ENCODE measurements at regions not wholly inside any gene's neighbourhood (a gene's known extent, or its start where the extent isn't known, plus 50 kb on each side); places are given as distances from the start of the nearest gene placed in this dataset.

DNA sequence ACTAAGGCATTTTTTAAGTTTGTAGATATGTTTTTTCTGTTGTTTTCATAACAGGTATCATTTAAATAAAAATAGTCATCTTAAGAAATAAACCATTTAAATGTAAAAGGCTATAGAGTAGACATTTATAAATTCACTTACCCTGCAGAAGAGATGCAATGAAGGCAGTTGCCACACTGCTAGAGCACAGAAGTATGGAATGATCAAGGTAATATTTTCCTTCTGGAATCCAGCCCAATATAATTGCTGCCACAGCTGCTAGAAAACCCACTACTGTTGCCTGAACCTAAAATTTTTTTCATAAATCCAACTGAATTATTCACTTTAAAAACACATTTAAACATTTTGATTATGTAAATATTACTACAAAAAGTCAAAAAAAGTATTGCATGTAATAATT, 69.2 kb downstream of the SLC41A2 start:
- H3K4me1 ChIP-seq (ENCODE audit: insufficient read depth, low read length), result no peaks in the 10 kb centered on the region
- H3K9me3 ChIP-seq (ENCODE audit: insufficient read depth, low read depth, low read length), result no peaks in the 10 kb centered on the region
- no peaks in the 10 kb centered on the region for H4K20me1 ChIP-seq (ENCODE audit: insufficient read depth, low read length)
- no peak overlapping the region for H3K27ac ChIP-seq (ENCODE audit: low read depth, low read length)
- H3K9ac ChIP-seq (ENCODE audit: low read length), result no peak overlapping the region
- no peak overlapping the region for H2AFZ ChIP-seq (ENCODE audit: low read depth, low read length)
- FAIRE-seq (no peak), DNase-seq (ENCODE audit: low read depth) (no peak)
- no peak overlapping the region for H3K4me2 ChIP-seq (ENCODE audit: low read length)
- TF ChIP-seq, protein P1, sequence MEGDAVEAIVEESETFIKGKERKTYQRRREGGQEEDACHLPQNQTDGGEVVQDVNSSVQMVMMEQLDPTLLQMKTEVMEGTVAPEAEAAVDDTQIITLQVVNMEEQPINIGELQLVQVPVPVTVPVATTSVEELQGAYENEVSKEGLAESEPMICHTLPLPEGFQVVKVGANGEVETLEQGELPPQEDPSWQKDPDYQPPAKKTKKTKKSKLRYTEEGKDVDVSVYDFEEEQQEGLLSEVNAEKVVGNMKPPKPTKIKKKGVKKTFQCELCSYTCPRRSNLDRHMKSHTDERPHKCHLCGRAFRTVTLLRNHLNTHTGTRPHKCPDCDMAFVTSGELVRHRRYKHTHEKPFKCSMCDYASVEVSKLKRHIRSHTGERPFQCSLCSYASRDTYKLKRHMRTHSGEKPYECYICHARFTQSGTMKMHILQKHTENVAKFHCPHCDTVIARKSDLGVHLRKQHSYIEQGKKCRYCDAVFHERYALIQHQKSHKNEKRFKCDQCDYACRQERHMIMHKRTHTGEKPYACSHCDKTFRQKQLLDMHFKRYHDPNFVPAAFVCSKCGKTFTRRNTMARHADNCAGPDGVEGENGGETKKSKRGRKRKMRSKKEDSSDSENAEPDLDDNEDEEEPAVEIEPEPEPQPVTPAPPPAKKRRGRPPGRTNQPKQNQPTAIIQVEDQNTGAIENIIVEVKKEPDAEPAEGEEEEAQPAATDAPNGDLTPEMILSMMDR (IDR thresholded peaks at IDR 0.05; ENCODE audit: insufficient read depth, low read depth, low read length), result no peak
- no peak for TF ChIP-seq EZH2 (IDR thresholded peaks at IDR 0.05; ENCODE audit: insufficient read depth, low read length)
- no peaks in the 10 kb centered on the region for H3K4me1 Mint-ChIP-seq (ENCODE audit: low read depth, unreplicated experiment)
- no peaks in the 10 kb centered on the region for H3K36me3 ChIP-seq (ENCODE audit: insufficient read depth, low read length)
- H3K9me3 Mint-ChIP-seq (ENCODE audit: unreplicated experiment), result peaks cover 6% of the 10 kb centered on the region
- H3K4me3 Mint-ChIP-seq (ENCODE audit: unreplicated experiment), result no peak overlapping the region
- H3K27me3 Mint-ChIP-seq (ENCODE audit: low read depth, unreplicated experiment), result no peaks in the 10 kb centered on the region
- no peak overlapping the region for H3K4me3 ChIP-seq (ENCODE audit: insufficient read depth, low read depth, low read length)
- peaks cover 9% of the 10 kb centered on the region for H3K36me3 Mint-ChIP-seq (ENCODE audit: low read depth, unreplicated experiment)
- no peaks in the 10 kb centered on the region for H3K79me2 ChIP-seq (ENCODE audit: insufficient read depth, low read length)
- H3K27me3 ChIP-seq (ENCODE audit: insufficient read depth, low read length), result no peaks in the 10 kb centered on the region
- no peak overlapping the region for H3K27ac Mint-ChIP-seq (ENCODE audit: unreplicated experiment)

DNA sequence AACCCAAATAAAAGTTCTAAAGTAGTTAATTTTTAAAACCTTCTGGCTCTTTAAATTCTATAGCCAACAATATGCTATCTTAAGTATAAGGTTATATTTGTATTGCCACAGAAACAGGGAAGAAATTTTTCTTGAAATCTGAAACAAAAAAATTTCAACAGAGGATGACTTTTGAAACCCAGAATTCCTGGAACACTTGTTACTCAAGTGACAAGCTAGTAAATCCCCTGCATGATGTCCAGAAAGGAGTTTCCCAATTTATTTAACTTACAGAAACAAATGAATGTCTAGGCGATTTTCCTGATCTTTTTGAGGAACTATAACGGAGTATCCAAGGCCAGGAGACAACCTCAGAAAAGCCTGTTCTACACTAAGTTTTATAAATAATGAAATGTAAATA, 69.6 kb downstream of the SLC41A2 start:
- Histone ChIP-seq H3K9ac (ENCODE audit: low read length) (no peak overlapping the region), H3K36me3 (ENCODE audit: insufficient read depth, low read length) (no peaks in the 10 kb centered on the region), H2AFZ (ENCODE audit: low read depth, low read length) (no peak overlapping the region), H3K4me1 (ENCODE audit: insufficient read depth, low read length) (no peaks in the 10 kb centered on the region), H3K4me2 (ENCODE audit: low read length) (no peak overlapping the region), H4K20me1 (ENCODE audit: insufficient read depth, low read length) (no peaks in the 10 kb centered on the region), H3K4me3 (ENCODE audit: insufficient read depth, low read depth, low read length) (no peak overlapping the region), H3K79me2 (ENCODE audit: insufficient read depth, low read length) (no peaks in the 10 kb centered on the region), H3K9me3 (ENCODE audit: insufficient read depth, low read depth, low read length) (no peaks in the 10 kb centered on the region), H3K27me3 (ENCODE audit: insufficient read depth, low read length) (no peaks in the 10 kb centered on the region), H3K27ac (ENCODE audit: low read depth, low read length) (no peak overlapping the region)
- Mint-ChIP-seq H3K36me3 (ENCODE audit: low read depth, unreplicated experiment) (peaks cover 13% of the 10 kb centered on the region), H3K4me3 (ENCODE audit: unreplicated experiment) (no peak overlapping the region), H3K27me3 (ENCODE audit: low read depth, unreplicated experiment) (no peaks in the 10 kb centered on the region), H3K4me1 (ENCODE audit: low read depth, unreplicated experiment) (no peaks in the 10 kb centered on the region), H3K27ac (ENCODE audit: unreplicated experiment) (no peak overlapping the region), H3K9me3 (ENCODE audit: unreplicated experiment) (peaks cover 6% of the 10 kb centered on the region)
- no peak for FAIRE-seq
- DNase-seq (ENCODE audit: low read depth), result no peak
- TF ChIP-seq, protein P1 (IDR thresholded peaks at IDR 0.05; ENCODE audit: insufficient read depth, low read depth, low read length), result no peak
- TF ChIP-seq EZH2 (IDR thresholded peaks at IDR 0.05; ENCODE audit: insufficient read depth, low read length), result no peak

DNA sequence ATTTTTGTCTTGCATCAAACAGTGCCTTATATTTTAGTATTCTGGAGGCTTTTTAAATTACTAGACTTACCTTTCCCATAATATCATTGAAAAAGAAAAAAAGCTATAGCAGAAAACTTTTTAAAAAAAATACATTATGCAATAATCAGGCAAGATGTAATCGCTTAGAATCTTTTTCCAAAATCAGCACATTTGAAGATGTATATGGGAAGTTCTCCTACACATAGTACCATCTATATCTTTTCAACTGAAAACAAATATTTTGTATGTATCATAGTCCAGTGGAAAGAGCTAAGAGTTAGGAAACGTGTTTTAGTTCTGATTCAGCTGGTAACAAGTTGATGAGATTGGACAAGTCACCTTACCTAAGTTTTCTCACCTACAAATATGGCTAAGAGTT, 70.6 kb downstream of the SLC41A2 start:
- Histone ChIP-seq H3K4me1 (ENCODE audit: insufficient read depth, low read length) (no peaks in the 10 kb centered on the region), H3K36me3 (ENCODE audit: insufficient read depth, low read length) (no peaks in the 10 kb centered on the region), H3K79me2 (ENCODE audit: insufficient read depth, low read length) (no peaks in the 10 kb centered on the region), H4K20me1 (ENCODE audit: insufficient read depth, low read length) (no peaks in the 10 kb centered on the region), H3K27ac (ENCODE audit: low read depth, low read length) (no peak overlapping the region), H3K9me3 (ENCODE audit: insufficient read depth, low read depth, low read length) (no peaks in the 10 kb centered on the region), H3K27me3 (ENCODE audit: insufficient read depth, low read length) (no peaks in the 10 kb centered on the region), H3K9ac (ENCODE audit: low read length) (no peak overlapping the region), H3K4me2 (ENCODE audit: low read length) (no peak overlapping the region), H3K4me3 (ENCODE audit: insufficient read depth, low read depth, low read length) (no peak overlapping the region), H2AFZ (ENCODE audit: low read depth, low read length) (no peak overlapping the region)
- Mint-ChIP-seq H3K4me1 (ENCODE audit: low read depth, unreplicated experiment) (no peaks in the 10 kb centered on the region), H3K9me3 (ENCODE audit: unreplicated experiment) (peaks cover 7% of the 10 kb centered on the region), H3K27ac (ENCODE audit: unreplicated experiment) (no peak overlapping the region), H3K36me3 (ENCODE audit: low read depth, unreplicated experiment) (peaks cover 17% of the 10 kb centered on the region), H3K4me3 (ENCODE audit: unreplicated experiment) (no peak overlapping the region), H3K27me3 (ENCODE audit: low read depth, unreplicated experiment) (no peaks in the 10 kb centered on the region)
- TF ChIP-seq EZH2 (IDR thresholded peaks at IDR 0.05; ENCODE audit: insufficient read depth, low read length), result no peak
- TF ChIP-seq, protein P1 (IDR thresholded peaks at IDR 0.05; ENCODE audit: insufficient read depth, low read depth, low read length), result no peak
- FAIRE-seq (no peak), DNase-seq (ENCODE audit: low read depth) (no peak)
